A549 (cell line): ENCODE measurements at regions not wholly inside any gene's neighbourhood (a gene's known extent, or its start where the extent isn't known, plus 50 kb on each side); places are given as distances from the start of the nearest gene placed in this dataset.

Experiments
- ATAC-seq, 2 experiments: fragments of 200-7000 bp in 1 of 2; fragments of >200 bp in 1 of 2; cut with Nextera tagmentation in 1 of 2; cut with Tn5 transposase in 1 of 2; 3 replicates each; pipeline versions ENCODE4 v1.8.0 to v1.9.1; 2018 to 2020; ENCODE audit warnings: mild to moderate bottlenecking in 1 of 2, moderate library complexity in 1 of 2
- CTCF ChIA-PET: fragments of 300-600 bp; sonication (Branson Sonifier 250); formaldehyde crosslinking; extraction: SDS; loops from one replicate; lab custom pipeline; 2021; ENCODE audit warnings: antibody characterized with exemption, inconsistent platforms; lab: Yijun Ruan, JAX
- POLR2A ChIA-PET: fragments of 350-600 bp; formaldehyde crosslinking; extraction: SDS; loops from one replicate; lab custom pipeline; 2021; ENCODE audit warnings: antibody characterized with exemption, inconsistent platforms; lab: Yijun Ruan, JAX
- DNase-seq, 2 experiments: peaks; one replicate each; pipeline versions ENCODE4 v3.0.0 to v3.0.0-alpha.2; 2011 to 2016; ENCODE audit warnings: low read depth in 1 of 2, low spot score in 1 of 2
- FAIRE-seq: peaks from 2 replicates; lab custom pipeline; 2011; peaks lifted over from hg19 to GRCh38; lab: Jason Lieb, UNC
- H3K27ac ChIP-seq, 2 experiments: fragments of >200 bp; sonication (Bioruptor Twin); formaldehyde crosslinking; 3 replicates each; pipeline ENCODE4 v1.5.1; 2016 to 2017
- H3K4me1 ChIP-seq: fragments of >200 bp; sonication (Bioruptor Twin); formaldehyde crosslinking; 3 replicates; pipeline ENCODE4 v1.6.1; 2016
- H3K4me2 ChIP-seq: fragments of >200 bp; sonication (Bioruptor Twin); formaldehyde crosslinking; 3 replicates; pipeline ENCODE4 v1.6.1; 2016
- H3K4me3 ChIP-seq: fragments of >200 bp; sonication (Bioruptor Twin); formaldehyde crosslinking; 3 replicates; pipeline ENCODE4 v1.5.1; 2016
- H3K9me3 ChIP-seq: fragments of >200 bp; sonication (Bioruptor Twin); formaldehyde crosslinking; 3 replicates; pipeline ENCODE4 v1.6.1; 2016
- CBX2 ChIP-seq: fragments of 200-600 bp; sonication (generic); IDR thresholded peaks from 2 replicates; pipeline ENCODE4 v1.6.1; 2016; ENCODE audit warnings: low read depth, mild to moderate bottlenecking, borderline replicate concordance
- EHF ChIP-seq: fragments of 250-450 bp; sonication (Bioruptor Pico); IDR thresholded peaks from 2 replicates; pipeline ENCODE4 v1.5.0; 2020; ENCODE audit warnings: mild to moderate bottlenecking
- FOSB ChIP-seq: fragments of 250-450 bp; sonication (Bioruptor Pico); IDR thresholded peaks from 2 replicates; pipeline ENCODE4 v1.5.0; 2020; ENCODE audit warnings: mild to moderate bottlenecking, moderate library complexity
- HOXB13 ChIP-seq: fragments of 250-450 bp; sonication (Bioruptor Pico); IDR thresholded peaks from 2 replicates; pipeline ENCODE4 v1.5.0; 2020; ENCODE audit warnings: low read depth, mild to moderate bottlenecking, moderate library complexity
- HOXB5 ChIP-seq: fragments of 250-450 bp; sonication (Bioruptor Pico); IDR thresholded peaks from 2 replicates; pipeline ENCODE4 v1.5.0; 2020; ENCODE audit warnings: mild to moderate bottlenecking, moderate library complexity
- JUNB ChIP-seq: fragments of >200 bp; sonication (Bioruptor Twin); formaldehyde crosslinking; IDR thresholded peaks from 2 replicates; pipeline ENCODE4 v1.6.1; 2016
- MAZ ChIP-seq: fragments of 150-350 bp; IDR thresholded peaks from 2 replicates; pipeline ENCODE4 v1.6.1; 2014; ENCODE audit warnings: antibody characterized with exemption, low read depth, low read length, borderline replicate concordance
- NPAS2 ChIP-seq: fragments of 250-450 bp; sonication (Bioruptor Pico); IDR thresholded peaks from 2 replicates; pipeline ENCODE4 v1.8.0; 2022; ENCODE audit warnings: mild to moderate bottlenecking, moderate library complexity, borderline replicate concordance
- RFX5 ChIP-seq: fragments of 450-650 bp; IDR thresholded peaks from 2 replicates; pipeline ENCODE4 v1.7.1; 2014; ENCODE audit warnings: antibody characterized with exemption, mild to moderate bottlenecking, moderate library complexity
- SREBF2 ChIP-seq: fragments of 450-650 bp; IDR thresholded peaks from 2 replicates; pipeline ENCODE4 v1.6.1; 2014; ENCODE audit warnings: mild to moderate bottlenecking, moderate library complexity
- TP53 ChIP-seq: fragments of 250-450 bp; sonication (Bioruptor Pico); IDR thresholded peaks from 2 replicates; pipeline ENCODE4 v1.5.0; 2021; ENCODE audit warnings: mild to moderate bottlenecking, moderate library complexity
- ZFP36 ChIP-seq: fragments of 450-650 bp; IDR thresholded peaks from 2 replicates; pipeline ENCODE4 v1.6.1; 2014; ENCODE audit warnings: borderline replicate concordance; ENCODE audit not compliant: partially characterized antibody
- WGBS: methylation state at CpG from one replicate; pipeline ENCODE4 v1.1.6; 2017; ENCODE audit errors: missing lambda C conversion rate; 5-methylcytosine and 5-hydroxymethylcytosine counted together
- TF ChIP-seq, protein P1 (sequence below): IDR thresholded peaks from 2 replicates; pipeline ENCODE4 v1.6.1; 2012; ENCODE audit warnings: low read depth, borderline replicate concordance
- TF ChIP-seq, protein P2 (sequence below): fragments of 250-450 bp; sonication (Bioruptor Pico); IDR thresholded peaks from 2 replicates; pipeline ENCODE4 v1.5.0; 2021; ENCODE audit warnings: mild to moderate bottlenecking, moderate library complexity, borderline replicate concordance
- TF ChIP-seq, protein P3 (sequence below): IDR thresholded peaks from 2 replicates; pipeline ENCODE4 v1.6.1; 2012

DNA sequence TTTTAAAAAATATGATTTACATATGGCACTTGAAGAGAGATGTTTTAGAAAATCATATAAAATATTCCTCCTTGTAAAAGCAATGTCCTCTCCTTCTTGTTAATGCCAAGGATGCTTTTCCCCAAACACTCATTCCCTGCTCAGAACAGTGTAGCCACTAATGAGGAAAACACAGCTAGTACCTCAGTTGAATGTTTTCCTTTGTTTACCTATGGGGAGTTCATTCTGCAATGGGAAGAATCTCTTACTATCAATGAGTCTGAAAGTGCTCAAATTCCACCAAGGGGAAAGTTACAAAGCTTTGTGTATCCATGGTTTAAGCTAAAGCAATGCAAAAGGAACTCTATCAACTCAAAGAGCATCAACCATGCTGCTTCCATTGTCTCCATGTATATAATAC lies 221.9 kb upstream of the ADGRL2 start (continued):
- TF ChIP-seq HOXB13 (CRISPR knock-in tag): no peak
- TF ChIP-seq, all 56 proteins: peak for 0

DNA sequence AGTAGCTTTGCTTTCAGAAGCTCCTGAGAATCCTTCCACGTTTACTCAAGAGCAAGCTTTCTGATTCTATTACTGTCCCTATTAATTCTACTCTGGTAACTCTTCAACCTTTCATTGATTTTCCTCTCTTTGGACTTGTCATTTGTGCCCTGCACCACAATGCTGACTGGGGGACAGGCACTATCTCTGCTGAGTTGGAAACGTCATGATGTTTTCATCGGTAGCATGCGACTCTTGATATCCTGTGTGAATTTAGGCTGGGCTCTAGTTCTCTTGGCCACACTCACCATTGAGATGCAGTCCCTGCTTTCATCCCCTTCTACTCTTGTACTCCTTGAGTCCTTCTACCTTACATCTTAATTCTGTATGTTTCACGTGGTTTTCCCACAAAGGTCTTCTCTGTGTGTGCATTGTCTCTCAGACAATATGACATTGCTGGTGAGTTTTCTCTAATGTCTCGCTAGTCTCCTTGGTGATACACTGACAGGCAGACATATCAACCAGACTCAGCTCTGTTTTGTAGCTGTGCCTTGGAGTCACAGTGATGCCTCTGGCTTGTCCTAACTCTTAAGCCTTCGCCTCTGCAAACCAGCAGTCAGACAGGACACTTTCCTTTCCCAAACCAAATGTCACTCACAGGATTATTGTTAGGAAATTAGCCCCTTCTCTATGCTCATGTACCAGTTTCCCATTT lies 223.6 kb upstream of the ADGRL2 start:
- no peak overlapping the region for H3K4me2 ChIP-seq
- no peaks in the 10 kb centered on the region for H3K9me3 ChIP-seq
- H3K4me1 ChIP-seq: no peaks in the 10 kb centered on the region
- CTCF ChIA-PET: no interaction called here
- no peak for ATAC-seq
- POLR2A ChIA-PET: no interaction called here
- DNase-seq: no peak
- no peak overlapping the region for H3K4me3 ChIP-seq
- FAIRE-seq: no peak
- 62% methylated on average over 7 of the region's 7 CpGs for WGBS
- TF ChIP-seq RFX5: no peak
- TF ChIP-seq, protein P1, sequence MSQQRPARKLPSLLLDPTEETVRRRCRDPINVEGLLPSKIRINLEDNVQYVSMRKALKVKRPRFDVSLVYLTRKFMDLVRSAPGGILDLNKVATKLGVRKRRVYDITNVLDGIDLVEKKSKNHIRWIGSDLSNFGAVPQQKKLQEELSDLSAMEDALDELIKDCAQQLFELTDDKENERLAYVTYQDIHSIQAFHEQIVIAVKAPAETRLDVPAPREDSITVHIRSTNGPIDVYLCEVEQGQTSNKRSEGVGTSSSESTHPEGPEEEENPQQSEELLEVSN: no peak
- TF ChIP-seq EHF: no peak
- TF ChIP-seq CBX2: no peak
- no peak for TF ChIP-seq SREBF2
- TF ChIP-seq, protein P2, sequence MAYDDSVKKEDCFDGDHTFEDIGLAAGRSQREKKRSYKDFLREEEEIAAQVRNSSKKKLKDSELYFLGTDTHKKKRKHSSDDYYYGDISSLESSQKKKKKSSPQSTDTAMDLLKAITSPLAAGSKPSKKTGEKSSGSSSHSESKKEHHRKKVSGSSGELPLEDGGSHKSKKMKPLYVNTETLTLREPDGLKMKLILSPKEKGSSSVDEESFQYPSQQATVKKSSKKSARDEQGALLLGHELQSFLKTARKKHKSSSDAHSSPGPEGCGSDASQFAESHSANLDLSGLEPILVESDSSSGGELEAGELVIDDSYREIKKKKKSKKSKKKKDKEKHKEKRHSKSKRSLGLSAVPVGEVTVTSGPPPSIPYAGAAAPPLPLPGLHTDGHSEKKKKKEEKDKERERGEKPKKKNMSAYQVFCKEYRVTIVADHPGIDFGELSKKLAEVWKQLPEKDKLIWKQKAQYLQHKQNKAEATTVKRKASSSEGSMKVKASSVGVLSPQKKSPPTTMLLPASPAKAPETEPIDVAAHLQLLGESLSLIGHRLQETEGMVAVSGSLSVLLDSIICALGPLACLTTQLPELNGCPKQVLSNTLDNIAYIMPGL (CRISPR knock-in tag): no peak
- no peak for TF ChIP-seq FOSB (CRISPR knock-in tag)
- H3K27ac ChIP-seq: no peak overlapping the region

DNA sequence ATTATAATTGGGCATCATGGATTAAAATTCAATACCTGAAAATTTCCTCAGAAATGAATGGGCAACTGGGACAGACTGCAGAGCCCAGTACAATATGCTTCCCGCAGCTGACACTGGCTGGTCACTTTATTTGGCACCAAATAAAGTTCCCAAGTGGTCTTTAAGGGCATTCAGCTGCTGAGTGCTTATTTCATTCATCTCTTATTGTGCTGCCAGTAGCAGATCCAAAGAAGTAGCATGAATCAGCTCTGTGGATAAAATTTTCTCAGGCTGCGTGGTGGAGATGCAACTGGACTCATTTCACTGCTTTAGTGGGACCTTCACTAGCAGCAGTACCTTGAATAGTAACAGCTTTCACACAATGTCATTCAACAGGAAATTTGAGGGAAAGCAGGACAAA lies 226.3 kb upstream of the ADGRL2 start:
- POLR2A ChIA-PET: no interaction called here

DNA sequence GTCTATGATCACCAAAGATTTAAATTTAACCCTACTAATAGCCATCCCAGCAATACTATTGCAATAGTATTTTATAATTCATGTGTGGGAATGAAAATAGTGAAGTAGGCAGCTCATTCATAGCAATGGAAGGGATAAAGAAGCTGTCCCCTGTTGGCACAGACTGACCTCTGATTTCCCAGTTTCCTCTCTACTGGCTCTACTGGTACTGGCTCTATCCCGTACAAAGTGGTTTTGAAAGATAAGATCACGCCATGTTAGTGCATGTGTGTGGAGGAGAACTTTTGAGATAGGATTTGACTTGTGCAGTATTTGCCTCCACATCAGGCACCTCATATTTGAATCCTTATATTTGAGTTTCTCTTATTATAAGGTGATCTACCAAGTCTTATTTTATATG lies 227.3 kb upstream of the ADGRL2 start:
- Histone ChIP-seq H3K4me1 (no peaks in the 10 kb centered on the region), H3K27ac (no peak overlapping the region), H3K4me2 (no peak overlapping the region), H3K9me3 (no peaks in the 10 kb centered on the region), H3K4me3 (no peak overlapping the region)
- TF ChIP-seq NPAS2: no peak
- no peak for TF ChIP-seq JUNB
- no peak for TF ChIP-seq TP53 (CRISPR knock-in tag)
- TF ChIP-seq EHF: no peak
- no peak for TF ChIP-seq ZFP36
- TF ChIP-seq SREBF2: no peak
- no peak for TF ChIP-seq HOXB5 (CRISPR knock-in tag)
- POLR2A ChIA-PET: no interaction called here
- ATAC-seq (no peak), FAIRE-seq (no peak), DNase-seq (no peak)
- CTCF ChIA-PET: no interaction called here
- 73% methylated on average over 2 of the region's 2 CpGs for WGBS

More for the DNA sequence above, 226.3 kb upstream of the ADGRL2 start:
- CTCF ChIA-PET: no interaction called here
- H3K4me2 ChIP-seq: no peak overlapping the region
- TF ChIP-seq, protein P3, sequence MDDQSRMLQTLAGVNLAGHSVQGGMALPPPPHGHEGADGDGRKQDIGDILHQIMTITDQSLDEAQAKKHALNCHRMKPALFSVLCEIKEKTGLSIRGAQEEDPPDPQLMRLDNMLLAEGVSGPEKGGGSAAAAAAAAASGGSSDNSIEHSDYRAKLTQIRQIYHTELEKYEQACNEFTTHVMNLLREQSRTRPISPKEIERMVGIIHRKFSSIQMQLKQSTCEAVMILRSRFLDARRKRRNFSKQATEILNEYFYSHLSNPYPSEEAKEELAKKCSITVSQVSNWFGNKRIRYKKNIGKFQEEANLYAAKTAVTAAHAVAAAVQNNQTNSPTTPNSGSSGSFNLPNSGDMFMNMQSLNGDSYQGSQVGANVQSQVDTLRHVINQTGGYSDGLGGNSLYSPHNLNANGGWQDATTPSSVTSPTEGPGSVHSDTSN: no peak
- no peak for TF ChIP-seq MAZ
- TF ChIP-seq, all 56 proteins: peak for 0
- H3K4me3 ChIP-seq: no peak overlapping the region
- DNase-seq (no peak), ATAC-seq (no peak), FAIRE-seq (no peak)
- no peak overlapping the region for H3K27ac ChIP-seq
- 38% methylated on average over 2 of the region's 2 CpGs for WGBS
- H3K9me3 ChIP-seq: no peaks in the 10 kb centered on the region
- H3K4me1 ChIP-seq: no peaks in the 10 kb centered on the region
